ENCODE measurements at regions not wholly inside any gene's neighbourhood (a gene's known extent, or its start where the extent isn't known, plus 50 kb on each side); places are given as distances from the start of the nearest gene placed in this dataset.
"Not testable (repeated sequence)": the region's sequence is repeated elsewhere in the genome, so short reads cannot be mapped to it uniquely, and the experiment has no call there.

- not testable (repeated sequence) for H3K4me3 Mint-ChIP-seq, H3K4me1 Mint-ChIP-seq, H3K27ac Mint-ChIP-seq, H3K9me3 Mint-ChIP-seq, ATAC-seq, H3K36me3 Mint-ChIP-seq
- H3K27me3 Mint-ChIP-seq: peaks cover 22% of the 10 kb centered on the region
Measured at GRCh38 chr4:155439760-155440159, 63.0 kb upstream of the MAP9 start.

- Mint-ChIP-seq H3K9me3 (peaks cover 3% of the 10 kb centered on the region), H3K4me3 (no peak overlapping the region), H3K36me3 (no peaks in the 10 kb centered on the region), H3K27me3 (no peaks in the 10 kb centered on the region), H3K27ac (no peak overlapping the region), H3K4me1 (no peaks in the 10 kb centered on the region)
- ATAC-seq: no peak
Measured at GRCh38 chr4:155434904-155435303, 58.1 kb upstream of the MAP9 start.

- ATAC-seq: no peak
- H3K9me3 Mint-ChIP-seq: peaks cover 3% of the 10 kb centered on the region
- no peaks in the 10 kb centered on the region for H3K27me3 Mint-ChIP-seq
- no peak overlapping the region for H3K27ac Mint-ChIP-seq
- H3K36me3 Mint-ChIP-seq: no peaks in the 10 kb centered on the region
- H3K4me3 Mint-ChIP-seq: no peak overlapping the region
- no peaks in the 10 kb centered on the region for H3K4me1 Mint-ChIP-seq
Measured at GRCh38 chr4:155434366-155434765, 57.6 kb upstream of the MAP9 start.

- no peaks in the 10 kb centered on the region for H3K36me3 Mint-ChIP-seq
- H3K9me3 Mint-ChIP-seq: peaks cover 3% of the 10 kb centered on the region
- no peak overlapping the region for H3K4me3 Mint-ChIP-seq
- no peaks in the 10 kb centered on the region for H3K4me1 Mint-ChIP-seq
- H3K27ac Mint-ChIP-seq: no peak overlapping the region
- no peak for ATAC-seq
- H3K27me3 Mint-ChIP-seq: no peaks in the 10 kb centered on the region
Measured at GRCh38 chr4:155433636-155434360, 57.0 kb upstream of the MAP9 start.

- Mint-ChIP-seq H3K4me3 (no peak overlapping the region), H3K27me3 (no peaks in the 10 kb centered on the region), H3K4me1 (no peaks in the 10 kb centered on the region), H3K27ac (no peak overlapping the region), H3K9me3 (peaks cover 6% of the 10 kb centered on the region), H3K36me3 (no peaks in the 10 kb centered on the region)
- no peak for ATAC-seq
Measured at GRCh38 chr4:155430895-155431795, 54.4 kb upstream of the MAP9 start.

GRCh38 chr4:155428128-155428527, 51.4 kb upstream of the MAP9 start:
- peaks cover 3% of the 10 kb centered on the region for H3K9me3 Mint-ChIP-seq
- H3K27me3 Mint-ChIP-seq: no peaks in the 10 kb centered on the region
- H3K27ac Mint-ChIP-seq: no peak overlapping the region
- no peaks in the 10 kb centered on the region for H3K36me3 Mint-ChIP-seq
- H3K4me3 Mint-ChIP-seq: no peak overlapping the region
- ATAC-seq: no peak
- no peaks in the 10 kb centered on the region for H3K4me1 Mint-ChIP-seq

- peaks cover 10% of the 10 kb centered on the region for H3K27me3 Mint-ChIP-seq
- ATAC-seq: no peak
- H3K36me3 Mint-ChIP-seq: no peaks in the 10 kb centered on the region
- H3K4me1 Mint-ChIP-seq: no peaks in the 10 kb centered on the region
- peaks cover 3% of the 10 kb centered on the region for H3K9me3 Mint-ChIP-seq
- H3K4me3 Mint-ChIP-seq: no peak overlapping the region
- no peak overlapping the region for H3K27ac Mint-ChIP-seq
Measured at GRCh38 chr4:155426953-155427352, 50.2 kb upstream of the MAP9 start.
